HEK293 (cell line): ENCODE measurements at regions not wholly inside any gene's neighbourhood (a gene's known extent, or its start where the extent isn't known, plus 50 kb on each side); places are given as distances from the start of the nearest gene placed in this dataset.
"Not testable (repeated sequence)": the region's sequence is repeated elsewhere in the genome, so short reads cannot be mapped to it uniquely, and the experiment has no call there.

Experiments used
- ZBTB1 ChIP-seq: fragments of 450-650 bp; formaldehyde crosslinking; IDR thresholded peaks from 2 replicates; pipeline ENCODE4 v1.5.1; 2016; ENCODE audit warnings: missing biosample characterization, missing genetic modification characterization
- ZNF121 ChIP-seq: fragments of 450-650 bp; formaldehyde crosslinking; IDR thresholded peaks from 2 replicates; pipeline ENCODE4 v1.5.1; 2016; ENCODE audit warnings: missing biosample characterization, missing genetic modification characterization
- ZNF140 ChIP-seq: fragments of 450-650 bp; formaldehyde crosslinking; IDR thresholded peaks from 2 replicates; pipeline ENCODE4 v1.5.1; 2016; ENCODE audit warnings: missing biosample characterization, missing genetic modification characterization
- ZNF433 ChIP-seq: fragments of 450-650 bp; formaldehyde crosslinking; IDR thresholded peaks from 2 replicates; pipeline ENCODE4 v1.5.1; 2016; ENCODE audit warnings: missing biosample characterization, missing genetic modification characterization, low read depth
- ZNF747 ChIP-seq: fragments of 450-650 bp; formaldehyde crosslinking; IDR thresholded peaks from 2 replicates; pipeline ENCODE4 v1.5.1; 2016; ENCODE audit warnings: missing biosample characterization, missing genetic modification characterization
- ZNF843 ChIP-seq: fragments of 450-650 bp; formaldehyde crosslinking; IDR thresholded peaks from 2 replicates; pipeline ENCODE4 v1.5.1; 2016; ENCODE audit warnings: missing biosample characterization, missing genetic modification characterization
- TF ChIP-seq, protein P1 (sequence below): fragments of 450-650 bp; formaldehyde crosslinking; IDR thresholded peaks from 2 replicates; pipeline ENCODE4 v1.5.1; 2016; ENCODE audit warnings: missing biosample characterization, missing genetic modification characterization
- TF ChIP-seq, protein P2 (sequence below): fragments of 450-650 bp; formaldehyde crosslinking; IDR thresholded peaks from 2 replicates; pipeline ENCODE4 v1.5.1; 2016; ENCODE audit warnings: missing biosample characterization, missing genetic modification characterization
- TF ChIP-seq, protein P3 (sequence below): fragments of 450-650 bp; formaldehyde crosslinking; IDR thresholded peaks from 2 replicates; pipeline ENCODE4 v1.5.1; 2016; ENCODE audit warnings: missing biosample characterization, missing genetic modification characterization

DNA sequence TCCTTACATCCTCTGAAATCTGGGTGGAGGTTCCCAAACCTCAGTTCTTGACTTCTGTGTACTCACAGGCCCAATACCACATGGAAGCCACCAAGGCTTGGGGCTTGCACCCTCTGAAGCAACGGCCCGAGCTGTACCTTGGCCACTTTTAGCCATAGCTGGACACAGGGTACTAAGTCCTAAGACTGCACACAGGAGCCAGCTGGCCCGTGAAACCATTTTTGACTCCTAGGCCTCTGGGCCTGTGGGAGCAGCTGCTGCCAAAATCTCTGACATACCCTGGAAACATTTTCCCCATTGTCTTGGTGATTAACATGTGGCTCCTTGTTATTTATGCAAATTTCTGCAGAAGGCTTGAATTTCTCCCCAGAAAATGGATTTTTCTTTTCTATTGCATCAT, 204.5 kb downstream of the C12orf75 start:
- TF ChIP-seq ZNF433, ZNF121, ZBTB1, ZNF843, ZNF747, ZNF140 (tag by site-specific recombination): not testable (repeated sequence)
- TF ChIP-seq, protein P1, sequence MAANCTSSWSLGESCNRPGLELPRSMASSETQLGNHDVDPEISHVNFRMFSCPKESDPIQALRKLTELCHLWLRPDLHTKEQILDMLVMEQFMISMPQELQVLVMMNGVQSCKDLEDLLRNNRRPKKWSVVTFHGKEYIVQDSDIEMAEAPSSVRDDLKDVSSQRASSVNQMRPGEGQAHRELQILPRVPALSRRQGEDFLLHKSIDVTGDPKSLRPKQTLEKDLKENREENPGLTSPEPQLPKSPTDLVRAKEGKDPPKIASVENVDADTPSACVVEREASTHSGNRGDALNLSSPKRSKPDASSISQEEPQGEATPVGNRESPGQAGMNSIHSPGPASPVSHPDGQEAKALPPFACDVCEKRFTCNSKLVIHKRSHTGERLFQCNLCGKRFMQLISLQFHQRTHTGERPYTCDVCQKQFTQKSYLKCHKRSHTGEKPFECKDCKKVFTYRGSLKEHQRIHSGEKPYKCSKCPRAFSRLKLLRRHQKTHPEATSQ (tag by site-specific recombination), result not testable (repeated sequence)
- TF ChIP-seq, protein P2, sequence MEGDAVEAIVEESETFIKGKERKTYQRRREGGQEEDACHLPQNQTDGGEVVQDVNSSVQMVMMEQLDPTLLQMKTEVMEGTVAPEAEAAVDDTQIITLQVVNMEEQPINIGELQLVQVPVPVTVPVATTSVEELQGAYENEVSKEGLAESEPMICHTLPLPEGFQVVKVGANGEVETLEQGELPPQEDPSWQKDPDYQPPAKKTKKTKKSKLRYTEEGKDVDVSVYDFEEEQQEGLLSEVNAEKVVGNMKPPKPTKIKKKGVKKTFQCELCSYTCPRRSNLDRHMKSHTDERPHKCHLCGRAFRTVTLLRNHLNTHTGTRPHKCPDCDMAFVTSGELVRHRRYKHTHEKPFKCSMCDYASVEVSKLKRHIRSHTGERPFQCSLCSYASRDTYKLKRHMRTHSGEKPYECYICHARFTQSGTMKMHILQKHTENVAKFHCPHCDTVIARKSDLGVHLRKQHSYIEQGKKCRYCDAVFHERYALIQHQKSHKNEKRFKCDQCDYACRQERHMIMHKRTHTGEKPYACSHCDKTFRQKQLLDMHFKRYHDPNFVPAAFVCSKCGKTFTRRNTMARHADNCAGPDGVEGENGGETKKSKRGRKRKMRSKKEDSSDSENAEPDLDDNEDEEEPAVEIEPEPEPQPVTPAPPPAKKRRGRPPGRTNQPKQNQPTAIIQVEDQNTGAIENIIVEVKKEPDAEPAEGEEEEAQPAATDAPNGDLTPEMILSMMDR (tag by site-specific recombination), result not testable (repeated sequence)
- TF ChIP-seq, protein P3, sequence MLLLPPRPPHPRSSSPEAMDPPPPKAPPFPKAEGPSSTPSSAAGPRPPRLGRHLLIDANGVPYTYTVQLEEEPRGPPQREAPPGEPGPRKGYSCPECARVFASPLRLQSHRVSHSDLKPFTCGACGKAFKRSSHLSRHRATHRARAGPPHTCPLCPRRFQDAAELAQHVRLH (tag by site-specific recombination), result not testable (repeated sequence)
